ENCODE measurements at regions not wholly inside any gene's neighbourhood (a gene's known extent, or its start where the extent isn't known, plus 50 kb on each side); places are given as distances from the start of the nearest gene placed in this dataset.

DNA sequence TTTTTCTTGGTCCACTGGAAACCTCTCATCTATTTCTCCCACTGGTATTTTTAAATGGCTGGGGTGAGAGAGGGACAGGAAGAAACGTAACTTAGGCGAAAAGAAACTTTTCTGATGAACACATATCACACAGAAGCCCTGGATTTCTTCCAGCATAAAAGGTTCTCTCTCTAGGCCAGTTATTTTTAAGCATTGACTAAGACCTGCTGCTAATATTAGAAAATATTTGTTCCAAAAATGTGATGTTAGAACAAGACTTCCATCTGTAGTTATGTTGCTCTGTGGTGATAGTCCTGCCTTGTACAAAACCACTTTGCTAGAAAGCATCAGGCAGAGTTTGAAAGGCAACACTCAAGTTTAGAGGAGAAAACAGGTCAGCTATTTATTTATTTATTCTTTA lies 537.7 kb downstream of the MCTP2 start:
- FAIRE-seq, result no peak

DNA sequence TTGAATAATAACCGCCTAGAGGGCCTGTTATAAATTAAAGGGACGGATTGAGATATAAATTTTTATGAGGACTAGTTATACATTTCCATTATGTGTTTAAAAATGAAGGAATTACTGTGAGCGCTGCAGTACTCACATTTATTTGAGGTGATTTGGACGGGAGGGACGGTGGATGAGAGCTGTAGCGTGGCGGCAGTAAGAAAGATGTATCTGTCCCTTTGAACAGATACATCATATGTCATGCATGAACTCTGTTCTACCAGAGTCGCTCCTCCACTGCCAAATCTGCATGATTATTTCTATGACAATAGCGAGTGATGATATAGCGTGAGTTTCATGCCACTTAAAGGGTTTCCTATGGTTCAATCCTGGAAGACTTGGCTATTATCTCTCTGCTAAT lies 538.8 kb downstream of the MCTP2 start:
- FAIRE-seq, result no peak

DNA sequence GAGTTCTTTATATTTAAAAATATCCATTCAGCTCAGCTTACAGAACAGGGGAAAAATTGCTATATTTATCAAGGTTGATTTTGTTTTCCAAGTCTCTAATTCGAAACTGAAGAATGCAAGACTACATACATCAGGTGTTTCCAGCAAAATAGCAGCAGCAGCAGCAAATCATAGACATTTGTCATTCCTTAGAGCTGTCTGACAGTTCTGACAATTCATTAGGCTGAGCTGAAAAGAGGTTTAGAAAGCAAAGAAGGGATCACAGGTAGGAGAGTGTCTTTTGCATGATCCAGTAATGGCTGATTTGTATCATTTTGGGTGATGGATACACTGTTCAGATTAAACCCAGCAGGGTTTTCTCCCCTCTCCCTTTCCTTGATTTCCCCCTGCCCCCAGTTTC lies 545.7 kb downstream of the MCTP2 start:
- FAIRE-seq, result no peak

DNA sequence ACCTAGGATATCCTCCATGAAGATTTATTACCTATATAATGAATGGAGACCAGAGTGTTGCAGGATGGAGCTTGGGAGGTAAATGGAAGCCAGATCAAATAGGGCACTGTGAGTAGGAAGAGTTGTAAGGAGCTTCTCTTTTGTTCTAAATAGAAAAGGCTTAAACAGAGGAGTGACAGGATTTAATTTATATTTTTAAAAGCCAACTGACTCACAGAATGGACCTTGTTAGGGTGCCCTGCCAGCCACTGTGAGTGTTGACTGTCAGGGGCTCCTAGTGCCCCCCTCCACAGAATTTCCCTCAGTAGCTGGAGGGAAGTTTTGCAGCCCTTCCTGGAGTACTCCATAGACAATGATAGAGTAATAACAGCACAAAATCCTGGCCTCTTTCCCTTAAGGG lies 547.5 kb downstream of the MCTP2 start:
- no peak for FAIRE-seq

DNA sequence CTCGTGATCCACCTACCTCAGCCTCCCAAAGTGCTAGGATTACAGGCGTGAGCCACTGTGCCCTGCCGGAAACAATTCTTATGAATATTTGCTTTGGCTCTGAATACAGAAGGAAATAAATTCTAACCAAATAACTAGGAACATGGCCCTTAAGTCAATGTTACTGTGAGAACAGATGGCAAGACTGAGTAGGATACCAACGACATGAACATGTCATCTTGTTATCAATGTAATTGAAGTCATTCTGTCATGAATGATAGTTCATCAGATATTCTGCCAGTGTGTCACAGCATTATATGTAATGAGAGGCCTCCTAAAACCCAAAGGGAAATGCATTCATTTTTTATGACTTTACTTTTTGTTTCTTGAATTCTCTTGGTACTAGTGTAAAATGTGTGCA lies 548.8 kb downstream of the MCTP2 start:
- no peak for FAIRE-seq

DNA sequence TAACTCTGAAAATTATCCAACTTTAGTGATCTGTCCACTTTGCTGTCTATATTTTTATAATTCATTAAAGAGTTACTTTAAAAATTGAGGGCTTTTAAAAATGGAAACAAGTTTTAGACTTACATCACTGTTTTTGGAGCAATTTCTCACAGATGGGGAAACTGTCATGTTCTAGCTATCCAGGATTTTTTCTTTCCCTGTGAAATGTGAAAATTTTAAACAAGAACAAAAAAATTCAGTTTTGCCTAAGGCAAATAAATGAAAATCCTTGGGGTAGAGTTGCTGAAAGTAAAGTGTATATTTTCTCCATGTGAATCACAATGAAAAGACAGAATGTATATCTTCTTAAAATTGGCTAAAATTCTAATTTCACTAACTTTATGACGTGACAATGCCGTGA lies 553.7 kb downstream of the MCTP2 start:
- FAIRE-seq, result no peak

DNA sequence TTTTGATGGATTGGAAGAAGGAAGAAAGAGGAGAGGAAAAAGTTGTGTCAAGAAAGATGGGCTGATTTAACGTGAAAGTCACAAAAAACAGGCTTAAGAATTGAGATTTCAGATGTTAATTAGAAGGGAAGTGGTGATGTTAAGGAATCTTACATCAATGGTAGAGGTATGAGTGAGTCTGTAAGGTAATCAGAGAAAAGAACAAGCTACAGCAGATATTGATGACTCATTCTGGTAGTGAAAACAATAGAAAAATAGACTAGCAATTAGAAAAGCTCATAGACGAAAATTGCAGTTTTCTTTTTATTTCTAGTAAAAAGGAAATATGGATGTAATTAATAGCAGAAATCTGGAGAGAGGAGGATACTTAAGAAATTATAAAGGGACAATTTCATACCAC lies 559.6 kb downstream of the MCTP2 start:
- FAIRE-seq, result no peak

DNA sequence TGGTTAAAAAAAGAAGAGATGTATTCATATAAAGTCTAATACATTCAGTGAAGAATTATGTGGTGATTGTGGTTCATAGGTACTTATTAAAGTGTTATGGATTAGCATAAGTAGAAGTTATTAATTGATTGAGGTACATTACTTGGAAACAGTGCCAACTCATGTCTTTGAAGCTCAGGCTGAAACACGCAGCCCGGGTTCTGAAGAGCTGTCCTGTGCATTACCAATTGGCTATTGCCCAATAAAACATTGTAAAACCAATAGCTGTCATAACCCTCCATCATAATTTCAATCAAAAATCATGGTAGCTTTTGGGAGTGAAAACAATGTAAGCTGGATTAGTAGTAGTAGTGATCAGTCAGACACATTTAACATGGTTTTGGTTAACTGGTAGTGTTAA lies 560.1 kb downstream of the MCTP2 start:
- no peak for FAIRE-seq

DNA sequence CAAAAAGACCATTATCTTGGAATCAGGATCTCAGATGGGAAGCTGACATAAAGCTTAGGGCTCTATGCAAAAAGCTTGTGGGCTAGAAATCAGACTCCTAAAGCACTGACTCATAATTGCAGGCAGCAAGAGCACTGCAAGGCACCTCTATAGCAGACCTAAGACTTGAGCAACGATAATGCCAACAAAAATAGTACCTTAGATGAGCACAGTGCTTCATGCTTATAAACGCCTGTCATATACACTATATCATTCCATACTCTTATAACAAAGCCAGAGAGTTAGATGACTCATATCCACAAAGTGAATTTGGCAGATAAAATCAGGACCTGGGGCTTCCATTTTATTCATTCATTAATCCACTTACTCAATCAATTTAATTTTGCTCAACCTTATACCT lies 560.8 kb downstream of the MCTP2 start:
- FAIRE-seq, result no peak

DNA sequence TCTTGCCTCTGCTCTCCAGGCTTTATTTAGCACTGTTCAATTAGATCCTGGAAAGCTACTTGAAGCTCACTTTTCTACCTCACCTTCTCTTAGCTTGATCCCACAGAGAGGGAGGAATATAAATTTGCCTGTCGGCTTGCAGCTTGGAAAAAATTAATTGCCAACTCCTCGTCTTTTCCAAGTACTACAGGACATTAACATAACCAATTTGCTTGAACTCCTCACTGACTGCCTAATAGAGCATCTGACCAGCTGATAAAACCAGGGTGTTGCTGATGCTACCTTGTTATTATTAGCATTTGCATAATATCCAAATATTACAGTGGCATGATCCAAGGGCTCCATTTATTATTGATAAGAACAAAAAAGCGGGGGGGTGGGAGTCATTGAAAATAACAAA lies 561.8 kb downstream of the MCTP2 start:
- FAIRE-seq, result no peak

DNA sequence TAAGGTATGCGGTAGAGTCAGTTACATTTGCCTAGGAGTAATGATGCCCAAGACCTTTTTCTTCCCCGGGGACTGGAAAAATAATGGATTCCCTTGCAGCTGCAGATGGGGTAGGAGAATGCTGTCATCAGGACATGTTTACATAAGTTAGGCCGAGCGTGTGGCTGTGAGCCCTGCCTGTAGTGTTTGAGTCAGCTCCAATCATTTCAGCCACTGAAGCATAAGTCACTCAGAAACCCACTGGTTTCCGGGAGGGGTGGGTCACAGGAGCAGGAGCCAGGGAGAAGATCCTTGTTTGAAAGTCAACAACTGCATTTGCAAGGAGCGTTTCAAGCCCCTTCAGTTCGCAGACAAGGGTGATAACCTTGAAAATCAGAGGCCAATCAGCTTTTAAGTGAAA lies 562.3 kb downstream of the MCTP2 start:
- no peak for FAIRE-seq

DNA sequence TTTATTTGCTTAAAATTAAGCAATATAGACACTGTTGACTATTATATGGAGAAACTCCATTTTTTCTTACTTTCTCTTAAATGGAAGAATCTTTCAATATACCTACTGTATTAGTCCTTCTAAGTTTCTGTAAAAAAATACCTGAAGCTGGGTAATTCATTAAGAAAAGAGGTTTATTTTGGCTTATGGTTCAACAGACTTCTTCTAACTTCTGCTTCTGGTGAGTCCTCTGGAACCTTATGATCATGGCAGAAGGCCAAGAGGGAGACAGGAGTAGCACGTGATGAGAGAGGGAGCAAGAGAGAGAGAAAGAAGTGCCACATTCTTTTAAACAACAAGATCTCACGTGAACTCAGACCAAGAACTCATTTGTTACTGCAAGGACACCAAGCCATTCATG lies 573.3 kb downstream of the MCTP2 start:
- no peak for FAIRE-seq

DNA sequence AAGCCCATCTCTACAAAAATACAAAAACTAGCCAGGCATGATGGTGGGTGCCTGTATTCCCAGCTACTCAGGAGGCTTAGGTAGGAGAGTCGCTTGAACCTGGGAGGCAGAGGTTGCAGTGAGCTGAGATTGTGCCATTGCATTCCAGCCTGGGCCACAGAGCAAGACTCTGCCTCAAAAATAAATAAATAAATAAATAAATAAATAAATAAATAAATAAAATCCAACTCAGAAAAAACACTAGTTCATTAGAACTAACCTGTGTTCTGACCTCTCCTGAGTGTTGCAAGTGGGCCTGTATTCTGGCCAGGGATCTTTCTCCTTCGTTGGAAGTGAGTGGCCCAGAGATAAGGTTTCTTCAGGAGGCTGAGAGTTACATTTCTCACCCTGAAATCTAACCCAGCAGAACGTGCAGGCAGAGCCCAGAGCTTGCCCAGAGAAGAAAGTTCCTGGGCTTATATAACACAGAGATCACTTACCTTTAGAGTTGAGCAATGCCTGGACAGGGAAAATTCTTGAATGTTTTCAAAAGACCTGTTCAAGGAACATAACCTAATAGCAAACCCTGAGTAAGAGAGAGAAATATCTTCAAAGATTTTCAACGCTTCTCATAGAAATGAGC lies 583.9 kb downstream of the MCTP2 start:
- no peak for FAIRE-seq

DNA sequence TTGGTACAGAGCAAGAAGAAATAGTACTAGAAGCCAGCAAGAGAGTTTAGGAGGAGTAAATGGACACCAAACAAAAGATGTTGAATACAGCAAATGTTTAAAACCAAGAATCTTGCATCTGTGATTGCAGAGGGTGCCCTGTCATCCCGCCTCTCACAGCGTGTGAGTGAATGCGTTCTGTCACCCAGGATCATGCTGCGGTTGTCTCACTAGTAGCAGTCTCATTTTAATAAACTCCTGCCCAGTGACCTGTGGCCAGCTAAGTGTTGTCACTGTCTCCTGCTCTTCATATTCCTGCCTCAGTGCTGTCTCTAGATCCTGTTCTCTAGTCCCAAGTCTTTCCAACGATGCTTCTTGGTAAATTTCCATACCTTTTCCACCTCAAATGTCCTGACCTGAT lies 584.6 kb downstream of the MCTP2 start:
- FAIRE-seq, result no peak

DNA sequence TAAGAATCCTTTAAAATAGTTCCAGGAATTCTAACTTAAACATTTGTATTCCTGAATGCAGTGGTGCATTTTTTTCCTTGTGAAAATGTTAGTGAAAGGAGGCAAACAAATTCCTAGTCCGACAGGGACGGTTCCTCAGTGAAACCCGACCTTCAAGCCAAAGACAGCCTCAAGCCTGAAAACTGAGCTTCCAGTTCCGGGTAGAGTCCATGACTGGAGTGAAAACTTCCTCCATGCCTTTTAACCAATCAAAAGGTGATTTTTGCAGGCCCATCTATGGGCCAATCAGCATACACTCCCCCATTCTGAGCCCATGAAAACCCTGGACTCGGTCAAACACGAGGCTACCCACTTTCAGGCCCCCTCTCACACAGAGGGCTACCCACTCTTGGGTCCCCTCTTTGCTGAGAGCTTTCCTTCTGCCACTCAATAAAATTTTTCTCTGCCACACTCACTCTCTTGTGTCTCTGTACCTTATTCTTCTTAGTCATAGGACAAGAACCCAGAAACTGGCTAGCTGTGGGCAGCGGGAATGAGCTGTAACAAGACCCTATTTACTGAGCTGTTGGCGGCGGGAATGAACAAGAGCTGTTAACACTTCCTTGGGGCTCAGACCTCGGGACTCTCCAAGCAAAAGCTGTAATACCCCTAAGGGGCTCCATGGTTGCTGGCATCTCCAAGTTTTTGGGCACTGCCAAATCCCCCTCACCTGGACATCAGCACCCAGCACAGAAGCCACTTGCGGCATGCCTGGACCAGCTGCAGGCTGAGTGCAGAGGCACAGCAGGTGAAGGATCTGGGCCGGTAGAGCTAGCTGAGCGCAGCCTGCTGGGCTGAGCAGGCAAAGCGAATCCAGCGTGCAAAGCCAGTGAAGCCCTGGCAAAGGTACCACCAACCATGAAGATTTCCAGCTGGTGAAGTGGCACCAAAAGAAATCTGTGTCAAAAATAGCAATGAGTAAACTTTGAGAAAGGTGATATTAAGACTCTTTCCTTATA lies 598.8 kb downstream of the MCTP2 start:
- FAIRE-seq, result no peak

DNA sequence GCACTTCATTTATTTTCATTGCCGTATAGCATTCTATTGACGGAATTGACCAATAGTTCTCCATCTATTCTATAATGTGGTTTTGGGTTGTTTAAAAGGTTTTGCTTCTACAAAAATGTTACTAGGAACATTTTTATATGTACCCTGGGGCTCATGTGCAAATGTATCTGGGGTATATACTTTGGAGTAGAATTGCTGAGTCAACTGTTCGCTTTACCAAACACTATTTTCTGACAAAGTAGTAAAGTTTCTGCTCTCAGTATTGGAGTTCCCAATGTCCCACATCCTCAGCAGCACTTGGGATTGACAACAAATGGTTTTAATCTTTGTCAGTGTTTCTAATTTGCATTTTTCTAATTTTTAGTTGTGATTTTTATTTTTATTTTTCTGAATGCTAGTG lies 602.6 kb downstream of the MCTP2 start:
- FAIRE-seq, result no peak

DNA sequence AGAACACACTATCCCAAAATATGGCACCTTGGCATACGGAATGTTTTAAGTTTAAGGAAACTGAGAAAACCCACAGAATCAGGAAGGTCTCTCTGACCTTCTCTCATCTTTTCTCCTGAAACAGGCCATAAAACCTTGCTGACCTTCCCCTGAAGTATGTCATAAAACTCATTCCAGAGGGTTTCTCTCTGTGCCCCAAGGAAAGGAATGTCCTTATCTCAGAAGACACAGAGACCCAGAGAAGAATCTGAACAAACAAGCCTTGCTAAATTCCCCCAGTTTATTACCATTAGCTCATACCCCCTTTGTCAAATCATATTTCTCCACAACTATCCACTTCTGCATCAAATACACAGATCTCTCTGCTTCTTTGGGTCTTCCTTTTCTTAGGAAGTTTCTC lies 603.1 kb downstream of the MCTP2 start:
- no peak for FAIRE-seq

DNA sequence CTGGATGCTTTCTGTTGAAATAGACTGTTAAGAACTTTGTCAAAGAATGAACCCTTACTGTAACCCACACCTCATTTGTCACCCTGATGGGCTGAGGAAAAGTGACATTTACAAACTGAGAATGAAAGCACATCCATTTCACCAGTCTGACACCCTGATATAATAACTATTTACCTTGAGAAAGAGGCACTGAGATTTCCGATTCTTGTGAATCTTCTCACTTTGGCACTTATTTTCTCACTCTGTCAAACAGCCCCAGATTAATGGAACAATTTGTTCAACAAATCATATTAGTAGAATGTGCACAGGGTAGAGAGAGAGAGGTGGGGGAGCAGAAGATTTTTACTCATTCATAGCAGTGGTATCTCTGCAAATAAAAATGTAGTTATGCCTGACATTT lies 606.9 kb downstream of the MCTP2 start:
- FAIRE-seq, result no peak

DNA sequence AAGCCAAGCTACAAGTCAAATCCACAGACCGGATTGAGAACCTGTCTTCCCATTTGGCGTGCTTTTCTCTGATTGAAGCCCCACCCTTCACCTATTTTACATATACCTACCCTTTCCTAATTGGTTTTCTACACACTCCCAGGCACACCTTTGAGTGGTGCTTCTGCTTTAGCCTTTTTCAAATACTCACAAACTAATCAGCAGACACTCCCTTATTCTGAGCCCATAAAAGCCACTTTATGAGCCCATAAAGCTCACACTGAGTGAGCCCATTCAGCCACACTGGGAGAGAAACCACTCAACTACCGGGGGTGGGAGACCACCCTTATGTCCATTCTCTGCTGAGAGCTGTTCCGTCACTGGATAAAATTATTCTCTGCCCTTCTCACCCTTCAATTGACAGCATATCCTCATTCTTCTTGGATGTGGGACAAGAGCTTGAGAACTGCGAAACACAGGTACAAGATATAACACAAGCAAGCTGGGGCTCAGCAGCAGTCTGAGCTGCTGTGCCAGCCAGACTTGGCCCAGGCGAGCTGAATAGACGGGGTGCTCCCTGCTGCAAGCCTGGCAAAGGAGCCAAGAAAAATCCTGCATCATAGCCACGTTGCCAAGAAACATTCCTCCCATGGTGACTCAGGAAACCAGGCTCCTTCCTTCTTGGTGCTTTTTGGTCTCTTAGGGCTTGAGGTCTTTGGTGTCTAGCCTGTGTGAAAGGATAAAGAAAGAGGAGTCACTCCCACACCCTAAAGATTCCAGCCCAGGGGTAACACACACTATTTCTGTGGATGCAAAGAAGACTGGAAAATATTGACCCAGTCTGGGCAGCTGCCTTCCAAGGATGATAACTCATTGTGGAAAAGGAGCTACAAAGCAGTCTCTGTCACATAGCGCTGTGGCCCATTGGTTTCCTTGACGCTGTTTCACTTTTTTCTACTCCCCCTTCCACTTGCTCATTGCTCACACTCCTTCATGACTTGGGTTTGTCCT lies 609.7 kb downstream of the MCTP2 start:
- FAIRE-seq, result no peak

DNA sequence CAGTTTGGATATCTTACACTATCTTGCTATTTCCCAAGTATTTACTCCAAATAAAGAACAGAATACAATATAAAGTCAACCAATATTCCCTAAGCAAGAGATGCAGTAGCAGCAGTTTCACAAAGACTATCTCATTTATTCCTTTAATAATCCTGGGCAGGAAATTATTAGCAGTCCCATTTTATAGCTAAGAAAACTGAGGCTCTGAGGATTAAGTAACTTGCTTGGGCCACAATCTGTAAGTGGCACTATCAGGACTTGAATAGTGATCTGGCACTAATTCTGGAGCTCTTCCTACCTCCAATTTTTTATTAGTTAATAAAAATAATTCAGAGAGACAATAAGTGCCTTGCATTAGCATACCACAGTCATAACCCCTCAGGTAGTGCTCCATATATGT lies 611.7 kb downstream of the MCTP2 start:
- no peak for FAIRE-seq

DNA sequence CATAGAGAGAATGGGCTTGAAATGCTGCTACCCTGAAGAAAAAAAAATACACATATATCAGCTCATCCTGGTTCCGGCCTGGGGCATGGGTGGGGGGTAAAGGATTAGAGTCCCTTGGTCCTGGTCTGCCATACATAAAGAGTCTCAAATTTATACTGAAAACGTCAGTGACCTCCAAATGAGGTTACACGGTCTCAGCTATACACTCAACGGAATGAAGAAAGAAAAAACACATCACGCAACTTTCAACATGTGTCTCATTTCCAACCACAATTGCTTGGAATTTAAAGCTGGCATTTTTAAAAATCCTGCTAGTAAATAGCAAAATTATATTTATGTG lies 612.8 kb downstream of the MCTP2 start:
- FAIRE-seq, result no peak

DNA sequence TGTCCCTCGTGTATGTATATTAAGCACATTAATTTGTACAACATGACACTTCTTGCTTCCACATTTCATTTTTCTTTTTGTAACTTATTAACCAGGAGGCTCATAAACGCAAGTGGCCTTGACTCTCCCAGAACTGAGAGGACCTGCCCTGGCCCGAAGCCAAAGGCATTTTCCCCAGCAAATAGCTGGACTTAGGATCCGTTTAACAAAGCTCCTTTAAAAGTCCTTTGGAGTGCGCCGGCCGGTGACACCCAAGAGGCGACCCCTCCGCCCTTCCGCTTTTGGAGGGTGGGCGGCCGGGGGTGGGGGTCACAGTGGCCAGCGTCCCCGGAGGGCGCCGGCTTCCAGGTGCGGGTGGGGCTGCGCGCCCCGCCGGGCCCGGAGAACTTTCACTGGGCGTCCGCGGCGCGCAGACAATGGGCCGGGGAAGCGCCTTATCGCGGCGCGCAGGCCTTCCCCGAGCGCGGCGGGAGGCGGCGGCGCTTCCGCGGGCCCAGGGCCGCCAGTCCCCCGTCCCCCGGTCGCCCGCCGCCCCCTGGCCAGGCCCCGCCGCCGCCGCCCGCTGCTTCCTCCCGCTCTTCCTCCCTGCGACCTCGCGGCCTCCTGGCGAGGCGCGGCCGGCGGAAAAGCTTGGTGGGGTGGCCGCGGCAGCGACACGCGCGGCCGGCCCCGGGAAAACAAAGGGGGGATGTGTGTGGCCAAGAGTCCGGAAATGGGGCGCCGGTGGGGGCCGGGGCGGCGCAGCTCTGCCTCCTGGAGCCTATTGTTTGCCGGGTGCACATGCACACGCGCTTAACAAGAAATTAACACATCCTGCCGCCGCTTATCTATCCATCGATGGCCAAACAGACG lies 613.4 kb downstream of the MCTP2 start:
- FAIRE-seq, result no peak

DNA sequence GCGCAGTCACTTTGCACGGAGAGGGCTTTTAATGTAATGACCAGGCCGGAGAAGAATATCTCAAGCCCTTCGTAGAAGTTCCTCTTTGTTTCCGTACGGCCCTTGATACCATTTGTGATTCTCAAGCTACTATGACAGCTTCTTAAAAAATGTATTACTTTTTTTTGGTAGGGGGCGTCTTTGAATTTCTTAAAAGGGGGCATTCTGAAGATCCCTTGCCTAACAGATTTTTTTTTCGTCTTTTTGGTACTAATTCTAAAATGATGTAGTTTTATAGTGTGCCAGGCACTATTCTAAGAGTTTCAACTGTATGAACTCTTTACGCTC lies 614.0 kb downstream of the MCTP2 start:
- no peak for FAIRE-seq
